GM23338 (cell line): ENCODE measurements at regions not wholly inside any gene's neighbourhood (a gene's known extent, or its start where the extent isn't known, plus 50 kb on each side); places are given as distances from the start of the nearest gene placed in this dataset.

ENCODE experiments used
- ATAC-seq: fragments of 200-7000 bp; cut with Tn5 transposase; 3 replicates; pipeline ENCODE4 v1.9.1; 2020
- DNase-seq: peaks from one replicate; pipeline ENCODE4 v3.0.0-alpha.2; 2015; ENCODE audit warnings: low spot score
- H2AFZ ChIP-seq: fragments of 200-600 bp; sonication (generic); 2 replicates; pipeline ENCODE4 v1.8.0; 2016; ENCODE audit warnings: antibody characterized with exemption, mild to moderate bottlenecking, moderate library complexity
- H3F3A ChIP-seq: fragments of 200-600 bp; sonication (generic); replicated peaks from 2 replicates; pipeline ENCODE4 v1.8.0; 2017; ENCODE audit warnings: antibody characterized with exemption, mixed run types, low read depth
- H3K27ac ChIP-seq: fragments of 200-600 bp; sonication (generic); 2 replicates; pipeline ENCODE4 v1.6.1; 2016; ENCODE audit warnings: low read depth
- H3K27me3 ChIP-seq: fragments of 200-600 bp; sonication (generic); 2 replicates; pipeline ENCODE4 v1.8.0; 2016; ENCODE audit warnings: mild to moderate bottlenecking, mixed run types, moderate library complexity; ENCODE audit not compliant: insufficient read depth
- H3K36me3 ChIP-seq: fragments of 200-600 bp; sonication (generic); 2 replicates; pipeline ENCODE4 v1.8.0; 2016; ENCODE audit warnings: mild to moderate bottlenecking; ENCODE audit not compliant: insufficient read depth
- H3K4me1 ChIP-seq: fragments of 200-600 bp; sonication (generic); 2 replicates; pipeline ENCODE4 v1.8.0; 2016; ENCODE audit warnings: mild to moderate bottlenecking, moderate library complexity; ENCODE audit not compliant: insufficient read depth
- H3K4me2 ChIP-seq: fragments of 200-600 bp; sonication (generic); 2 replicates; pipeline ENCODE4 v1.7.1; 2017; ENCODE audit warnings: mixed run types
- H3K4me3 ChIP-seq: fragments of 200-600 bp; sonication (generic); 2 replicates; pipeline ENCODE4 v1.6.1; 2016; ENCODE audit warnings: mixed run types
- H3K79me2 ChIP-seq: fragments of 200-600 bp; sonication (generic); replicated peaks from 2 replicates; pipeline ENCODE4 v1.8.0; 2017; ENCODE audit warnings: mild to moderate bottlenecking; ENCODE audit not compliant: insufficient read depth
- H3K9me2 ChIP-seq: fragments of 200-600 bp; sonication (generic); 2 replicates; pipeline ENCODE4 v1.8.0; 2017; ENCODE audit not compliant: insufficient read depth
- H4K20me1 ChIP-seq: fragments of 200-600 bp; sonication (generic); replicated peaks from 2 replicates; pipeline ENCODE4 v1.8.0; 2017; ENCODE audit warnings: mild to moderate bottlenecking; ENCODE audit not compliant: insufficient read depth
- H3K27ac Mint-ChIP-seq: 2 replicates; pipeline ENCODE4 v1.8.0; 2020; ENCODE audit warnings: inconsistent platforms, mild to moderate bottlenecking, moderate library complexity, mixed read lengths
- H3K27me3 Mint-ChIP-seq: 3 replicates; pipeline ENCODE4 v1.8.0; 2022; ENCODE audit warnings: low read depth, mild to moderate bottlenecking, moderate library complexity, mixed read lengths, inconsistent platforms; ENCODE audit not compliant: insufficient read depth, poor library complexity
- H3K36me3 Mint-ChIP-seq: 3 replicates; pipeline ENCODE4 v1.8.0; 2021; ENCODE audit warnings: low read depth, mild to moderate bottlenecking, inconsistent platforms, moderate library complexity, mixed read lengths
- H3K4me1 Mint-ChIP-seq: 3 replicates; pipeline ENCODE4 v1.8.0; 2020; ENCODE audit warnings: mild to moderate bottlenecking, inconsistent platforms, mixed read lengths
- H3K4me3 Mint-ChIP-seq: 3 replicates; pipeline ENCODE4 v1.8.0; 2021; ENCODE audit warnings: moderate library complexity, mild to moderate bottlenecking, inconsistent platforms, mixed read lengths
- H3K9me3 Mint-ChIP-seq: 3 replicates; pipeline ENCODE4 v1.8.0; 2020; ENCODE audit warnings: moderate library complexity, mild to moderate bottlenecking, inconsistent platforms, mixed read lengths
- CREB1 ChIP-seq: fragments of 250-450 bp; sonication (Bioruptor Pico); IDR thresholded peaks from 2 replicates; pipeline ENCODE4 v1.5.0; 2020; ENCODE audit warnings: low read depth, mild to moderate bottlenecking, moderate library complexity
- CTCF ChIP-seq, 2 experiments: fragments of 200-600 bp in 1 of 2; sonication (generic) in 1 of 2; conservative IDR thresholded peaks; 2 replicates each; pipeline versions ENCODE4 v1.5.1 to v1.6.1; 2016 to 2017; ENCODE audit warnings: antibody characterized with exemption in 2 of 2, low read depth in 2 of 2, mild to moderate bottlenecking in 2 of 2, moderate library complexity in 1 of 2
- EZH2 ChIP-seq: fragments of 200-600 bp; sonication (generic); IDR thresholded peaks from one replicate; pipeline ENCODE4 v1.8.0; 2017; ENCODE audit warnings: antibody characterized with exemption, mild to moderate bottlenecking, low read depth; ENCODE audit not compliant: unreplicated experiment
- EZH2phosphoT487 ChIP-seq: fragments of 200-600 bp; sonication (generic); IDR thresholded peaks from one replicate; pipeline ENCODE4 v1.8.1; 2018; ENCODE audit warnings: antibody characterized with exemption; ENCODE audit not compliant: unreplicated experiment
- ZNF114 ChIP-seq: fragments of 250-450 bp; sonication (Bioruptor Pico); IDR thresholded peaks from 2 replicates; pipeline ENCODE4 v1.5.0; 2020; ENCODE audit warnings: mild to moderate bottlenecking, moderate library complexity
- ZNF331 ChIP-seq: fragments of 250-450 bp; sonication (Bioruptor Pico); IDR thresholded peaks from 2 replicates; pipeline ENCODE4 v1.5.0; 2020; ENCODE audit warnings: low read depth, mild to moderate bottlenecking, moderate library complexity
- TF ChIP-seq, protein P1 (sequence below): fragments of 250-450 bp; sonication (Bioruptor Pico); IDR thresholded peaks from 2 replicates; pipeline ENCODE4 v1.5.0; 2020; ENCODE audit warnings: mild to moderate bottlenecking, moderate library complexity
- TF ChIP-seq, protein P2 (sequence below): IDR thresholded peaks from 2 replicates; pipeline ENCODE4 v1.6.1; 2016; ENCODE audit warnings: antibody characterized with exemption

DNA sequence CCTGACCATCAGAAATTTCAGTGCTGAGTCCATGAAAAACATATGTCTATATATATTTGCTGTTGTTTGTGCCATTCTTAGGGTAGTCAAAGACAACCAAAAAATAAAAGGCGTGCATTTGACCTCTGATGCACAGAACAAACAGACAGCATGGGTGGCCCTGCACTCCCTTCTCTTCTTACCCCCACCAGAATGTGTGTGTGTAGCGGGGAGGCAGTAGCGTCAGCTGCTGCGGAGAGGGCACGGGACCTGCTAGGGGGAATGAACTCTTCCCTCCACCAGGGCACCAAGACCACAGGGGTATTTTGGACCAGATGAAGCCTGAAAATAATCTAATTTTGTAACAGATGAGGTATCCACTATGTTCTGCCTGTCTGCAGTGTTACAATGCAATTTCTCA is 277.7 kb upstream of the ZNF32 start (continued):
- TF ChIP-seq, protein P1, sequence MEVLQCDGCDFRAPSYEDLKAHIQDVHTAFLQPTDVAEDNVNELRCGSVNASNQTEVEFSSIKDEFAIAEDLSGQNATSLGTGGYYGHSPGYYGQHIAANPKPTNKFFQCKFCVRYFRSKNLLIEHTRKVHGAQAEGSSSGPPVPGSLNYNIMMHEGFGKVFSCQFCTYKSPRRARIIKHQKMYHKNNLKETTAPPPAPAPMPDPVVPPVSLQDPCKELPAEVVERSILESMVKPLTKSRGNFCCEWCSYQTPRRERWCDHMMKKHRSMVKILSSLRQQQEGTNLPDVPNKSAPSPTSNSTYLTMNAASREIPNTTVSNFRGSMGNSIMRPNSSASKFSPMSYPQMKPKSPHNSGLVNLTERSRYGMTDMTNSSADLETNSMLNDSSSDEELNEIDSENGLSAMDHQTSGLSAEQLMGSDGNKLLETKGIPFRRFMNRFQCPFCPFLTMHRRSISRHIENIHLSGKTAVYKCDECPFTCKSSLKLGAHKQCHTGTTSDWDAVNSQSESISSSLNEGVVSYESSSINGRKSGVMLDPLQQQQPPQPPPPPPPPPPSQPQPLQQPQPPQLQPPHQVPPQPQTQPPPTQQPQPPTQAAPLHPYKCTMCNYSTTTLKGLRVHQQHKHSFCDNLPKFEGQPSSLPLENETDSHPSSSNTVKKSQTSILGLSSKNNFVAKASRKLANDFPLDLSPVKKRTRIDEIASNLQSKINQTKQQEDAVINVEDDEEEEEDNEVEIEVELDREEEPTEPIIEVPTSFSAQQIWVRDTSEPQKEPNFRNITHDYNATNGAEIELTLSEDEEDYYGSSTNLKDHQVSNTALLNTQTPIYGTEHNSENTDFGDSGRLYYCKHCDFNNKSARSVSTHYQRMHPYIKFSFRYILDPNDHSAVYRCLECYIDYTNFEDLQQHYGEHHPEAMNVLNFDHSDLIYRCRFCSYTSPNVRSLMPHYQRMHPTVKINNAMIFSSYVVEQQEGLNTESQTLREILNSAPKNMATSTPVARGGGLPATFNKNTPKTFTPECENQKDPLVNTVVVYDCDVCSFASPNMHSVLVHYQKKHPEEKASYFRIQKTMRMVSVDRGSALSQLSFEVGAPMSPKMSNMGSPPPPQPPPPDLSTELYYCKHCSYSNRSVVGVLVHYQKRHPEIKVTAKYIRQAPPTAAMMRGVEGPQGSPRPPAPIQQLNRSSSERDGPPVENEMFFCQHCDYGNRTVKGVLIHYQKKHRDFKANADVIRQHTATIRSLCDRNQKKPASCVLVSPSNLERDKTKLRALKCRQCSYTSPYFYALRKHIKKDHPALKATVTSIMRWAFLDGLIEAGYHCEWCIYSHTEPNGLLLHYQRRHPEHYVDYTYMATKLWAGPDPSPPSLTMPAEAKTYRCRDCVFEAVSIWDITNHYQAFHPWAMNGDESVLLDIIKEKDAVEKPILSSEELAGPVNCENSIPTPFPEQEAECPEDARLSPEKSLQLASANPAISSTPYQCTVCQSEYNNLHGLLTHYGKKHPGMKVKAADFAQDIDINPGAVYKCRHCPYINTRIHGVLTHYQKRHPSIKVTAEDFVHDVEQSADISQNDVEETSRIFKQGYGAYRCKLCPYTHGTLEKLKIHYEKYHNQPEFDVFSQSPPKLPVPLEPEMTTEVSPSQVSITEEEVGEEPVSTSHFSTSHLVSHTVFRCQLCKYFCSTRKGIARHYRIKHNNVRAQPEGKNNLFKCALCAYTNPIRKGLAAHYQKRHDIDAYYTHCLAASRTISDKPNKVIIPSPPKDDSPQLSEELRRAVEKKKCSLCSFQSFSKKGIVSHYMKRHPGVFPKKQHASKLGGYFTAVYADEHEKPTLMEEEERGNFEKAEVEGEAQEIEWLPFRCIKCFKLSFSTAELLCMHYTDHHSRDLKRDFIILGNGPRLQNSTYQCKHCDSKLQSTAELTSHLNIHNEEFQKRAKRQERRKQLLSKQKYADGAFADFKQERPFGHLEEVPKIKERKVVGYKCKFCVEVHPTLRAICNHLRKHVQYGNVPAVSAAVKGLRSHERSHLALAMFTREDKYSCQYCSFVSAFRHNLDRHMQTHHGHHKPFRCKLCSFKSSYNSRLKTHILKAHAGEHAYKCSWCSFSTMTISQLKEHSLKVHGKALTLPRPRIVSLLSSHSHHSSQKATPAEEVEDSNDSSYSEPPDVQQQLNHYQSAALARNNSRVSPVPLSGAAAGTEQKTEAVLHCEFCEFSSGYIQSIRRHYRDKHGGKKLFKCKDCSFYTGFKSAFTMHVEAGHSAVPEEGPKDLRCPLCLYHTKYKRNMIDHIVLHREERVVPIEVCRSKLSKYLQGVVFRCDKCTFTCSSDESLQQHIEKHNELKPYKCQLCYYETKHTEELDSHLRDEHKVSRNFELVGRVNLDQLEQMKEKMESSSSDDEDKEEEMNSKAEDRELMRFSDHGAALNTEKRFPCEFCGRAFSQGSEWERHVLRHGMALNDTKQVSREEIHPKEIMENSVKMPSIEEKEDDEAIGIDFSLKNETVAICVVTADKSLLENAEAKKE (CRISPR knock-in tag), result no peak
- TF ChIP-seq EZH2phosphoT487 (no peak), EZH2 (no peak), ZNF114 (CRISPR knock-in tag) (no peak)
- TF ChIP-seq, protein P2, sequence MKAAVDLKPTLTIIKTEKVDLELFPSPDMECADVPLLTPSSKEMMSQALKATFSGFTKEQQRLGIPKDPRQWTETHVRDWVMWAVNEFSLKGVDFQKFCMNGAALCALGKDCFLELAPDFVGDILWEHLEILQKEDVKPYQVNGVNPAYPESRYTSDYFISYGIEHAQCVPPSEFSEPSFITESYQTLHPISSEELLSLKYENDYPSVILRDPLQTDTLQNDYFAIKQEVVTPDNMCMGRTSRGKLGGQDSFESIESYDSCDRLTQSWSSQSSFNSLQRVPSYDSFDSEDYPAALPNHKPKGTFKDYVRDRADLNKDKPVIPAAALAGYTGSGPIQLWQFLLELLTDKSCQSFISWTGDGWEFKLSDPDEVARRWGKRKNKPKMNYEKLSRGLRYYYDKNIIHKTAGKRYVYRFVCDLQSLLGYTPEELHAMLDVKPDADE, result no peak

GRCh38 chr10:43925793-43926192 is 277.1 kb upstream of the ZNF32 start:
- DNase-seq (no peak), ATAC-seq (no peak)
- H3K27me3 Mint-ChIP-seq, result peaks cover 16% of the 10 kb centered on the region
- peaks cover 16% of the 10 kb centered on the region for H3K9me3 Mint-ChIP-seq
- Histone ChIP-seq H3K4me2 (no peak overlapping the region), H3K36me3 (peaks cover 5% of the 10 kb centered on the region; the same call in 1 of the 2 replicates), H3K4me3 (no peak overlapping the region), H3K4me1 (no peaks in the 10 kb centered on the region), H3K27me3 (no peaks in the 10 kb centered on the region), H2AFZ (no peak overlapping the region), H3K27ac (no peak overlapping the region), H3K79me2 (no peaks in the 10 kb centered on the region), H4K20me1 (no peaks in the 10 kb centered on the region), H3F3A (no peaks in the 10 kb centered on the region), H3K9me2 (peaks cover 8% of the 10 kb centered on the region; the same call in 1 of the 2 replicates)
- no peak overlapping the region for H3K4me3 Mint-ChIP-seq
- no peaks in the 10 kb centered on the region for H3K4me1 Mint-ChIP-seq
- peaks cover 10% of the 10 kb centered on the region for H3K36me3 Mint-ChIP-seq
- TF ChIP-seq ZNF114 (CRISPR knock-in tag) (no peak), ZNF331 (no peak), EZH2phosphoT487 (no peak), CREB1 (CRISPR knock-in tag) (no peak), CTCF (conservative IDR thresholded peaks at IDR 0.05; ENCODE audit: low read depth in 2 of 2) (no peak)
- H3K27ac Mint-ChIP-seq, result no peak overlapping the region
